ENCODE measurements at regions not wholly inside any gene's neighbourhood (a gene's known extent, or its start where the extent isn't known, plus 50 kb on each side); places are given as distances from the start of the nearest gene placed in this dataset.

DNA sequence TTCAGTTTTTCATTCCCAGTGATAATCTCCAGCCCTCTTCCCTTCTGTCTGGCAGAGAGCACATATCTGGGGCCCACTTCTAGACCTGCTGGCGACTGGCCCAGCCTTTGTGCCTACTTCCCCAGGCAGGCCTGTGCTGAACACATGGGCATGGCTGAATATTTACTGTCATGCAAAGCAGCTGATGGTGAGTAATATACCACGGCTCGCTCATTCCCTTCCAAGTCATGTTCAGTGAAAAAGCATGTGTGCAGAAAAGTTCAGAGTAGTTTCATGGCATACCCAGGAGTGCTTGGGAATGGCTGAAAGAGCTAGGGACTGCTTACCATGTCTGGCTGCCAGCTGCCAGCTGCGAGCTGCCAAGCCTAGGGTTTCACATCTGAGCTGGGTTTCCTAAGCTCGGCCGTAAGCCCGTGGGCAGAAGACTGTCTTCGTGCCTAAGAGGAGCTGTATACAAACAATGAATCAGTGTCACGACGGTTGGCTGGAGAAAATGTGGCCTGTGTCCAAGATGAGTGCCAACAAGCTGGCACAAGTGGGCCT lies 179.9 kb upstream of the PELI2 start:
- H3K27ac ChIP-seq = peak overlapping the region in 4 of 12 donors; percentile 20 to 57 (median 42)
- 44 to 64% (median 53%) methylated on average over 10 of the region's 10 CpGs for WGBS, 4 donors

DNA sequence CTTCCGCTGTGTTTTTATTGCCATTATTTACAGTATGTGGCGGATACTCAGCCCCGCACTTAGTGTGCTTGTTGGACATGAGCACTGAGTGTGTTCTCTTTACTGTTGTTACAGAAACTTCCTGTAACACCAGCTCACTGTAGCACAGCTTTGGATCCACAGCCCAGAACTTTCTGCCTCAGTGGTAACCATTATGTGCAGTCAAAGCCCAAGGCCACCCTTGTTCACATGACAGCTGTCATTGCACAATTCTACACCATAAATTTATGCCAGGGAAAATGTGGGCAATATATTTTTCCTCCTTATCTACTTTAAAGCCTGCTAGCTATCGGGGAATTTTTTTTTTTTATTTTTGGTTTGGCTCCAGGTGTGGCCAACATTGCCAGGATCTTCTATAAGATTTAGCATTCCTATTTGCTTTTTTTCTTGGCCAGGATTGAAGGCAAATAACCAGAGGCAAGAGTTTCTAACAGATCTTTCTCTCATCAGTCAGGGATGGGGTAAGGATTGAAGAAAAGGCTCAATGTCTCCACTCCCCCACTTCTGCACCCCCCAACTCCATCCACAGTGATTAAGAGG lies 176.0 kb upstream of the PELI2 start:
- Histone ChIP-seq H3K27ac (no peak overlapping the region), H3K9me3 (peaks cover 0 to 5% (median 0%) of the 10 kb centered on the region in 12 donors), H3K4me1 (peaks cover 0 to 10% (median 0%) of the 10 kb centered on the region in 12 donors), H3K27me3 (no peaks in the 10 kb centered on the region), H3K4me3 (no peak overlapping the region), H3K36me3 (no peaks in the 10 kb centered on the region)
- no peak for ATAC-seq
- intact Hi-C loops (cut with DNase I) = no loop called here
- DNase-seq = no peak
- WGBS, 4 donors = 87 to 92% (median 89%) methylated on average over 4 of the region's 4 CpGs
- TF ChIP-seq, protein P1, sequence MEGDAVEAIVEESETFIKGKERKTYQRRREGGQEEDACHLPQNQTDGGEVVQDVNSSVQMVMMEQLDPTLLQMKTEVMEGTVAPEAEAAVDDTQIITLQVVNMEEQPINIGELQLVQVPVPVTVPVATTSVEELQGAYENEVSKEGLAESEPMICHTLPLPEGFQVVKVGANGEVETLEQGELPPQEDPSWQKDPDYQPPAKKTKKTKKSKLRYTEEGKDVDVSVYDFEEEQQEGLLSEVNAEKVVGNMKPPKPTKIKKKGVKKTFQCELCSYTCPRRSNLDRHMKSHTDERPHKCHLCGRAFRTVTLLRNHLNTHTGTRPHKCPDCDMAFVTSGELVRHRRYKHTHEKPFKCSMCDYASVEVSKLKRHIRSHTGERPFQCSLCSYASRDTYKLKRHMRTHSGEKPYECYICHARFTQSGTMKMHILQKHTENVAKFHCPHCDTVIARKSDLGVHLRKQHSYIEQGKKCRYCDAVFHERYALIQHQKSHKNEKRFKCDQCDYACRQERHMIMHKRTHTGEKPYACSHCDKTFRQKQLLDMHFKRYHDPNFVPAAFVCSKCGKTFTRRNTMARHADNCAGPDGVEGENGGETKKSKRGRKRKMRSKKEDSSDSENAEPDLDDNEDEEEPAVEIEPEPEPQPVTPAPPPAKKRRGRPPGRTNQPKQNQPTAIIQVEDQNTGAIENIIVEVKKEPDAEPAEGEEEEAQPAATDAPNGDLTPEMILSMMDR (IDR thresholded peaks at IDR 0.05) = no peak
- TF ChIP-seq POLR2A (IDR thresholded peaks at IDR 0.05) = no peak

More for the DNA sequence above, 179.9 kb upstream of the PELI2 start:
- DNase-seq (peak in 4 of 5 donors; percentile 46 to 64 (median 58)), ATAC-seq (peak; percentile 86 to 95 (median 90))
- Histone ChIP-seq H3K4me3 (no peak overlapping the region), H3K9me3 (peaks cover 0 to 14% (median 2%) of the 10 kb centered on the region in 12 donors), H3K4me1 (peaks cover 0 to 10% (median 0%) of the 10 kb centered on the region in 12 donors), H3K27me3 (no peaks in the 10 kb centered on the region), H3K36me3 (no peaks in the 10 kb centered on the region)
- TF ChIP-seq POLR2A (IDR thresholded peaks at IDR 0.05) = no peak
- intact Hi-C loops (cut with DNase I) = no loop called here

DNA sequence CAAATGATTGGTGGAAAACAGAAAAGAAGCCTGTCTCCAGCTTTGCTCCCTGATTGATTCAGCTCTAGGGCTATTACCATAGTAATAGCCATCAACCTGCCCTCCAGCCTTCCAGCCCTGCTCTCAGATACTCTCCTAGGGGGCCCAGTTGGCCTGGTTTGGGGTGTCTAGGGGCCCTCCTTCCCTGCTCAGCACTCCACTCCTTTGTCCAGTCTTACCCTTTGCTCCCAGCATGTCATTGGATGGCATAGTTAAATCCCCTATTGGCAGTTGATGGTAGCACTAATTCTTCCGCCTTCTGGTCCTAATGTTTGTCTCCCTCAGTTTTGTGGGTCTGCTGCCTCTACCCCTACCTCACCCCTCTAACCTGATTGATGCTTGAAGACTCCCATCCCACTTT lies 175.4 kb upstream of the PELI2 start:
- 98 to 100% (median 100%) methylated on average over 1 of the region's 1 CpG for WGBS, 4 donors

DNA sequence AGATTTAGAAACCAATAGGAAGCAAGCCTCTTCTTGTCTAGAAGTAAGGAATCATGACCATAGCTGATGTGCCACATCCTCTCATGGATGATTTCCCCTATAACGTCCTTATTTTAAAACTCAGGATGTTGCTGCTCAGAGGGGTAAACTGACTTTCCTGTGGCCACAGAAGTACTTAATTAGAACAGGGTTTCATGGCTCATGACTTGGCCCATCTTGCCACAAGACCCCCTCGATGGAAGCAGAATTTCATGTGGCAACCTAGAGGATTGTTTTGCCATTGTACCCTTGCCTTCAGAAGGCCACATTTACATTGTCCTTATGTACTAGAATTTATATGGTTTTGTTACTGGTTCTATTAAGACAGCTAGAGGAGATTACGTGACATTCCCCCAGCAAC lies 173.5 kb upstream of the PELI2 start:
- DNase-seq (no peak), ATAC-seq (no peak)
- H3K36me3 ChIP-seq = no peaks in the 10 kb centered on the region
- intact Hi-C loops (cut with DNase I) = no loop called here
- 78 to 83% (median 80%) methylated on average over 3 of the region's 3 CpGs for WGBS, 4 donors
- no peaks in the 10 kb centered on the region for H3K27me3 ChIP-seq
- H3K27ac ChIP-seq = no peak overlapping the region
- no peaks in the 10 kb centered on the region for H3K4me1 ChIP-seq
- TF ChIP-seq POLR2A (IDR thresholded peaks at IDR 0.05) = no peak
- TF ChIP-seq, protein P1 (IDR thresholded peaks at IDR 0.05) = no peak
- H3K9me3 ChIP-seq = peaks cover 0 to 5% (median 0%) of the 10 kb centered on the region in 12 donors
- H3K4me3 ChIP-seq = no peak overlapping the region

More for the DNA sequence above, 175.4 kb upstream of the PELI2 start:
- Histone ChIP-seq H3K9me3 (peaks cover 0 to 5% (median 0%) of the 10 kb centered on the region in 12 donors), H3K27ac (no peak overlapping the region), H3K36me3 (no peaks in the 10 kb centered on the region), H3K27me3 (no peaks in the 10 kb centered on the region), H3K4me3 (no peak overlapping the region), H3K4me1 (peaks cover 0 to 8% (median 0%) of the 10 kb centered on the region in 12 donors)
- no peak for DNase-seq
- no peak for TF ChIP-seq POLR2A (IDR thresholded peaks at IDR 0.05)
- TF ChIP-seq, protein P1 (IDR thresholded peaks at IDR 0.05) = no peak
- no peak for ATAC-seq
- intact Hi-C loops (cut with DNase I) = no loop called here
